H9 (cell line): ENCODE measurements at regions not wholly inside any gene's neighbourhood (a gene's known extent, or its start where the extent isn't known, plus 50 kb on each side); places are given as distances from the start of the nearest gene placed in this dataset.

ENCODE experiments used
- DNase-seq: peaks from one replicate; pipeline ENCODE4 v3.0.0-alpha.2; 2017
- H2AFZ ChIP-seq: one replicate; pipeline ENCODE4 v1.6.1; 2013; ENCODE audit warnings: mild to moderate bottlenecking, low read length, control low read depth, moderate library complexity
- H2AK5ac ChIP-seq: 2 replicates; pipeline ENCODE4 v1.6.1; 2013; ENCODE audit warnings: low read length, control low read depth, mixed read lengths; ENCODE audit not compliant: insufficient read length
- H2BK120ac ChIP-seq: one replicate; pipeline ENCODE4 v1.6.1; 2013; ENCODE audit warnings: low read depth, mild to moderate bottlenecking, low read length, control low read depth, inconsistent platforms; ENCODE audit not compliant: poor library complexity, severe bottlenecking
- H2BK12ac ChIP-seq: 2 replicates; pipeline ENCODE4 v1.6.1; 2013; ENCODE audit warnings: low read length, control low read depth, mixed read lengths, low read depth; ENCODE audit not compliant: insufficient read length
- H2BK15ac ChIP-seq: 2 replicates; pipeline ENCODE4 v1.6.1; 2013; ENCODE audit warnings: low read depth, low read length, control low read depth
- H2BK20ac ChIP-seq: one replicate; pipeline ENCODE4 v1.6.1; 2013; ENCODE audit warnings: low read depth, mild to moderate bottlenecking, low read length, control low read depth, inconsistent platforms; ENCODE audit not compliant: poor library complexity, severe bottlenecking
- H2BK5ac ChIP-seq: 2 replicates; pipeline ENCODE4 v1.6.1; 2013; ENCODE audit warnings: low read length, control low read depth, mixed read lengths; ENCODE audit not compliant: insufficient read length
- H3K14ac ChIP-seq: 2 replicates; pipeline ENCODE4 v1.6.1; 2013; ENCODE audit warnings: low read length, control low read depth; ENCODE audit not compliant: insufficient read depth
- H3K18ac ChIP-seq: 2 replicates; pipeline ENCODE4 v1.6.1; 2013; ENCODE audit warnings: low read depth, mild to moderate bottlenecking, mixed read lengths, low read length, control low read depth; ENCODE audit not compliant: insufficient read length
- H3K23ac ChIP-seq: 2 replicates; pipeline ENCODE4 v1.6.1; 2013; ENCODE audit warnings: low read length, control low read depth, mixed read lengths, low read depth; ENCODE audit not compliant: insufficient read length
- H3K23me2 ChIP-seq: 2 replicates; pipeline ENCODE4 v1.6.1; 2013; ENCODE audit warnings: low read depth, mild to moderate bottlenecking, mixed read lengths, low read length, control low read depth; ENCODE audit not compliant: insufficient read length, poor library complexity, severe bottlenecking
- H3K27ac ChIP-seq: 2 replicates; pipeline ENCODE4 v1.5.1; 2013; ENCODE audit warnings: low read length, control low read depth, mixed read lengths, low read depth; ENCODE audit not compliant: insufficient read length
- H3K27me3 ChIP-seq: 2 replicates; pipeline ENCODE4 v1.6.1; 2013; ENCODE audit warnings: low read length, control low read depth, inconsistent platforms; ENCODE audit not compliant: insufficient read depth
- H3K4ac ChIP-seq: 2 replicates; pipeline ENCODE4 v1.6.1; 2013; ENCODE audit warnings: low read depth, mild to moderate bottlenecking, control low read depth, inconsistent platforms, low read length, moderate library complexity
- H3K4me1 ChIP-seq: 2 replicates; pipeline ENCODE4 v1.6.1; 2013; ENCODE audit warnings: low read length, control low read depth, inconsistent platforms; ENCODE audit not compliant: insufficient read depth
- H3K4me2 ChIP-seq: 2 replicates; pipeline ENCODE4 v1.6.1; 2013; ENCODE audit warnings: low read length, control low read depth, mixed read lengths; ENCODE audit not compliant: insufficient read length, insufficient read depth
- H3K56ac ChIP-seq: 2 replicates; pipeline ENCODE4 v1.6.1; 2013; ENCODE audit warnings: low read depth, mild to moderate bottlenecking, mixed read lengths, low read length, control low read depth; ENCODE audit not compliant: insufficient read length
- H3K79me1 ChIP-seq: 2 replicates; pipeline ENCODE4 v1.6.1; 2013; ENCODE audit warnings: low read depth, mild to moderate bottlenecking, moderate library complexity, low read length, control low read depth, inconsistent platforms; ENCODE audit not compliant: insufficient read depth, poor library complexity, severe bottlenecking
- H3K79me2 ChIP-seq: 2 replicates; pipeline ENCODE4 v1.6.1; 2013; ENCODE audit warnings: low read length, control low read depth, inconsistent platforms; ENCODE audit not compliant: insufficient read depth
- H3K9ac ChIP-seq: 2 replicates; pipeline ENCODE4 v1.6.1; 2013; ENCODE audit warnings: low read length, control low read depth, mixed read lengths; ENCODE audit not compliant: insufficient read length; ENCODE audit errors: extremely low read depth
- H3K9me3 ChIP-seq: one replicate; pipeline ENCODE4 v1.6.1; 2013; ENCODE audit warnings: low read depth, low read length, inconsistent platforms; ENCODE audit not compliant: control insufficient read depth
- H3T11ph ChIP-seq: one replicate; pipeline ENCODE4 v1.6.1; 2013; ENCODE audit warnings: mild to moderate bottlenecking, low read length, control low read depth, inconsistent platforms
- H4K20me1 ChIP-seq: one replicate; pipeline ENCODE4 v1.6.1; 2013; ENCODE audit not compliant: control insufficient read depth, insufficient read length, insufficient read depth
- H4K5ac ChIP-seq: 2 replicates; pipeline ENCODE4 v1.6.1; 2013; ENCODE audit warnings: low read depth, mild to moderate bottlenecking, mixed read lengths, low read length, control low read depth; ENCODE audit not compliant: insufficient read length
- H4K8ac ChIP-seq: replicated peaks from 2 replicates; pipeline ENCODE4 v1.6.1; 2013; ENCODE audit warnings: low read length, control low read depth, mixed read lengths, low read depth; ENCODE audit not compliant: insufficient read length
- H4K91ac ChIP-seq: 2 replicates; pipeline ENCODE4 v1.6.1; 2013; ENCODE audit warnings: low read depth, mild to moderate bottlenecking, moderate library complexity, mixed read lengths, low read length, control low read depth; ENCODE audit not compliant: insufficient read length
- H3K27ac Mint-ChIP-seq, 3 experiments: 2 replicates in 2 of 3; 3 replicates in 1 of 3; pipeline ENCODE4 v1.8.0; 2020 to 2021; ENCODE audit warnings: mixed read lengths in 3 of 3, mild to moderate bottlenecking in 1 of 3, moderate library complexity in 1 of 3
- H3K27me3 Mint-ChIP-seq: 2 replicates; pipeline ENCODE4 v1.8.0; 2021; ENCODE audit warnings: low read depth, mild to moderate bottlenecking, moderate library complexity, mixed read lengths
- H3K36me3 Mint-ChIP-seq, 3 experiments: 2 replicates in 2 of 3; 3 replicates in 1 of 3; pipeline ENCODE4 v1.8.0; 2020 to 2021; ENCODE audit warnings: low read depth in 3 of 3, mixed read lengths in 3 of 3; ENCODE audit not compliant: insufficient read depth in 1 of 3
- H3K4me1 Mint-ChIP-seq, 2 experiments: 2 replicates each; pipeline ENCODE4 v1.8.0; 2020; ENCODE audit warnings: mixed read lengths in 2 of 2
- H3K4me3 Mint-ChIP-seq, 2 experiments: 2 replicates in 1 of 2; 3 replicates in 1 of 2; pipeline ENCODE4 v1.8.0; 2020 to 2021; ENCODE audit warnings: mild to moderate bottlenecking in 2 of 2, mixed read lengths in 2 of 2, moderate library complexity in 1 of 2
- H3K9me3 Mint-ChIP-seq, 2 experiments: 2 replicates in 1 of 2; 3 replicates in 1 of 2; pipeline ENCODE4 v1.8.0; 2020; ENCODE audit warnings: mild to moderate bottlenecking in 2 of 2, mixed read lengths in 2 of 2, moderate library complexity in 1 of 2
- CTCF ChIP-seq: fragments of 200-600 bp; sonication (generic); conservative IDR thresholded peaks from 3 replicates; pipeline ENCODE4 v1.8.0; 2021; ENCODE audit warnings: antibody characterized with exemption, mild to moderate bottlenecking
- WGBS: extraction: QIAGEN DNeasy Blood & Tissue Kit; methylation state at CpG from one replicate; pipeline ENCODE4 v1.1.7; 2013; ENCODE audit warnings: missing lambda C conversion rate, low lambda C conversion rate, mixed read lengths; ENCODE audit not compliant: insufficient read length; ENCODE audit errors: extremely low coverage; 5-methylcytosine and 5-hydroxymethylcytosine counted together

- Histone ChIP-seq H2BK15ac (no peak overlapping the region), H3K9me3 (no peaks in the 10 kb centered on the region), H2BK20ac (no peak overlapping the region), H3K56ac (no peak overlapping the region), H2BK12ac (no peak overlapping the region), H3K18ac (no peak overlapping the region), H4K91ac (no peak overlapping the region), H3K79me1 (no peaks in the 10 kb centered on the region), H3K79me2 (no peaks in the 10 kb centered on the region), H3K14ac (no peak overlapping the region), H2AK5ac (no peak overlapping the region), H3K4me2 (no peak overlapping the region), H2AFZ (no peak overlapping the region), H2BK5ac (no peak overlapping the region), H4K8ac (no peak overlapping the region), H3K23ac (no peak overlapping the region), H3K4ac (no peak overlapping the region), H3K27ac (no peak overlapping the region), H4K20me1 (no peaks in the 10 kb centered on the region), H3K9ac (no peak overlapping the region), H2BK120ac (no peak overlapping the region), H3K23me2 (no peaks in the 10 kb centered on the region), H3T11ph (no peak overlapping the region), H3K27me3 (no peaks in the 10 kb centered on the region), H3K4me1 (no peaks in the 10 kb centered on the region), H4K5ac (no peak overlapping the region)
- H3K4me1 Mint-ChIP-seq, result no peaks in the 10 kb centered on the region
- no peak for DNase-seq
- no peaks in the 10 kb centered on the region for H3K27me3 Mint-ChIP-seq
- peaks cover 5 to 20% (median 9%) of the 10 kb centered on the region in 3 experiments for H3K36me3 Mint-ChIP-seq
- no peak for TF ChIP-seq CTCF
- H3K9me3 Mint-ChIP-seq, result peaks cover 13 to 15% of the 10 kb centered on the region in 2 experiments
- no peak overlapping the region for H3K4me3 Mint-ChIP-seq
- WGBS, result no CpG with 5 or more reads among the region's 2 CpGs
- H3K27ac Mint-ChIP-seq, result no peak overlapping the region; a peak in 1 of 7 replicates
Observed at GRCh38 chr16:51510416-51510815, 359.3 kb upstream of the SALL1 start.
